Mucosa of rectum (tissue), 2 donors: ENCODE measurements at regions not wholly inside any gene's neighbourhood (a gene's known extent, or its start where the extent isn't known, plus 50 kb on each side); places are given as distances from the start of the nearest gene placed in this dataset.
"Not testable (repeated sequence)": the region's sequence is repeated elsewhere in the genome, so short reads cannot be mapped to it uniquely, and the experiment has no call there.

Source experiments
- H3K27ac ChIP-seq, 2 donors: one replicate each; pipeline ENCODE4 v1.7.0; 2013; ENCODE audit warnings: inconsistent platforms in 2 of 2, low read depth in 2 of 2, low read length in 2 of 2
- H3K27me3 ChIP-seq, 2 donors: one replicate each; pipeline ENCODE4 v1.7.0; 2013; ENCODE audit warnings: low read length in 2 of 2; ENCODE audit not compliant: control insufficient read depth in 2 of 2, insufficient read depth in 2 of 2
- H3K36me3 ChIP-seq, 2 donors: one replicate each; pipeline ENCODE4 v1.7.0; 2013; ENCODE audit warnings: low read length in 2 of 2; ENCODE audit not compliant: control insufficient read depth in 2 of 2, insufficient read depth in 2 of 2
- H3K4me1 ChIP-seq, 2 donors: one replicate each; pipeline ENCODE4 v1.7.0; 2013; ENCODE audit warnings: low read length in 2 of 2, mild to moderate bottlenecking in 1 of 2; ENCODE audit not compliant: control insufficient read depth in 2 of 2, insufficient read depth in 2 of 2
- H3K4me3 ChIP-seq, 2 donors: one replicate each; pipeline ENCODE4 v1.7.0; 2013; ENCODE audit warnings: low read length in 2 of 2
- H3K9ac ChIP-seq, 2 donors: one replicate each; pipeline ENCODE4 v1.7.0; 2013; ENCODE audit warnings: low read length in 2 of 2, low read depth in 1 of 2, mild to moderate bottlenecking in 1 of 2
- H3K9me3 ChIP-seq, 2 donors: one replicate each; pipeline ENCODE4 v1.7.0; 2013; ENCODE audit warnings: low read length in 2 of 2; ENCODE audit not compliant: control insufficient read depth in 2 of 2
- donor health status: healthy.
- donor health status: Normal muscosa, but diverticular disease.

DNA sequence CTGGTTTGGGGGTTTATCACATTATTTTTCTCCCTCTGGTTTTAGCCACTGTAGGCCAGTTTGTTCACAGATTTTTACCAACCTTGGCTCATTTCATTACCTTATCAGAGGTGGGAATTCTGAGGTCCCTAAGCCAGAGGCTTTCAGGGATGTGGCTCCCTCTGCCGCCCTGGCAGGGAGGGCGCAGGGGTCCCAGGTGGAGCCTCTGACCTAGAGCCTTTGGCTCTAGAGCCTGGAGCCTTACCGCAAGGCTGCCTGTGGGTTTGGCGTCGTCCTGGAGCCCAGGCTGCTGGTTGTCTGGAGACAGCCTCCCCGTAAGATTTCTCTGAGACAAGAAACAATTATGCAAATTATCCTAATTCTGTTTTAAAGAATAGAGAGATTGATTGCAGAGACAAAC, 188.0 kb downstream of the LMLN start:
- not testable (repeated sequence) for H3K4me3 ChIP-seq, H3K36me3 ChIP-seq, H3K27ac ChIP-seq, H3K27me3 ChIP-seq, H3K4me1 ChIP-seq, H3K9ac ChIP-seq, H3K9me3 ChIP-seq

- not testable (repeated sequence) for H3K27ac ChIP-seq, H3K4me1 ChIP-seq, H3K9ac ChIP-seq, H3K36me3 ChIP-seq, H3K9me3 ChIP-seq, H3K27me3 ChIP-seq, H3K4me3 ChIP-seq
Observed at GRCh38 chr3:198149904-198150303, 189.9 kb downstream of the LMLN start.

DNA sequence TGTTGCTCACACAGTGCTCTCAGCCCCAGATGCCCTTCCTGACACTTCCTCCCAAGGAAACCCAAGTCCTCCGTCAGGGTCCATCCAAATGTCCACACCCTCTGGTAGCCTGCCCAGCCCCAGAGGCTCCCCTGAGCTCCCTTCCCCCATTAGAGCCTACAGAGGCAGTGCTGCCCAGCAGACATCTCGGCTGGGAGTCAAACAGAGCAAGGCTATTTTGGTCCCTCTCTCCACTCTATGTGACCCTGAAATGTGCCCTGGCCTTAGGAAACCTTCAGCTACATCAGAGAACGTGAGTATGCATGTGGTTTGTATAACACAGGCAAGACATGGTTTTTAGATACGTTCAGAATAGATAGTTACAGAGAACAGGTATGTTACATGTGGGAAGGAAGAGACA, 191.8 kb downstream of the LMLN start:
- not testable (repeated sequence) for H3K4me1 ChIP-seq

DNA sequence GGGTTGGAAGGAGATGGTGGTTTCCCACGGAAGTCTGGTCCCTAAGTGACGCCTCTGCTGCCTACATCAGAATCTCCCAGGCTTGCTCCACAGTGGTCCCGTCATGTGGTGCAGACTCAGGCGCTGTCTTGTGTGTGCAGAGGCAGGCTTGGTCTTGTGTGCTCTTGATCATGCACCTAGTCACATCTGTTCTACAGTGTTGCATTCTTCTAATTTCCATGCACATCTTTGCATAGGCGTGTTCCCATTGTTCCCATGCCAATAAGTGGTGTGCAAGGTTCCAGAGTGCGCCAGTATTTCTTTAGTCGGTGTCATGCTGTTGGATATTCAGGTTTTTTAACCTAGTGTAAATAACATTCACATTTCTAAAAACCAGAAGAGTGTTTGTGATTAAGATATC, 195.8 kb downstream of the LMLN start:
- not testable (repeated sequence) for H3K9ac ChIP-seq, H3K27ac ChIP-seq, H3K4me3 ChIP-seq, H3K9me3 ChIP-seq, H3K36me3 ChIP-seq, H3K4me1 ChIP-seq, H3K27me3 ChIP-seq

More for the DNA sequence above, 191.8 kb downstream of the LMLN start:
- H3K9ac ChIP-seq, H3K27ac ChIP-seq, H3K27me3 ChIP-seq, H3K9me3 ChIP-seq, H3K36me3 ChIP-seq, H3K4me3 ChIP-seq: not testable (repeated sequence)

DNA sequence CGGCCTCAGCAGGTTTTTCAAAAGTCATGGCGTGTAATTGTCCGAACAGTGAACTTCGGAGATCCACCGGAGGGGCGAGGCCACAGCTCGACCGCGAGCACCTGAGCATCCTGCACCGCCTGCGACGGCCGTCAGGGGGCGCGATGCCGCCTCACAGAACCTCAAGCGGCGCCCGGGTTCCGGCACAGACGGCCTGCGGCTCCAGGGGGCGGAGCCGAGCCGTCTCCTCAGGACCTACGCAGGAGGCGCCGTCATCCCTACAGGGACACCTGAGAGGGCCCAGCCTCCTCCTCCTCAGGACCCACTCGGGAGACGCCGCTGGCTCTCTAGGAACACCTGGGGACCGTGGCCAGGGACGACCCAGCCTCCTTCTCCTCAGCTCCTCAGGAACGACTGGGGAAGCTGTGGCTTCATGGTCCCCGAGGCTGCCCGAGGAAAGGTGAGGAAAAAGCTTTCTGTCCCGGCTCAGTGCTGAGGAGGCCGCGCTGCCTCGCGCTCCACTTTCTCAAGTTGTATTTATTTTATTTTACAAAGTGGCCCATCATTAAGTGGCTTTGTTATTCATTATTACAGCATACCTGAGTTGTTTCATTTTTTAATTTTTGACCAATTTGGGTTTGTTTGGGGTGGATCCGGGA, 197.3 kb downstream of the LMLN start:
- not testable (repeated sequence) for H3K9me3 ChIP-seq, H3K9ac ChIP-seq, H3K4me3 ChIP-seq, H3K27me3 ChIP-seq, H3K27ac ChIP-seq, H3K4me1 ChIP-seq, H3K36me3 ChIP-seq

DNA sequence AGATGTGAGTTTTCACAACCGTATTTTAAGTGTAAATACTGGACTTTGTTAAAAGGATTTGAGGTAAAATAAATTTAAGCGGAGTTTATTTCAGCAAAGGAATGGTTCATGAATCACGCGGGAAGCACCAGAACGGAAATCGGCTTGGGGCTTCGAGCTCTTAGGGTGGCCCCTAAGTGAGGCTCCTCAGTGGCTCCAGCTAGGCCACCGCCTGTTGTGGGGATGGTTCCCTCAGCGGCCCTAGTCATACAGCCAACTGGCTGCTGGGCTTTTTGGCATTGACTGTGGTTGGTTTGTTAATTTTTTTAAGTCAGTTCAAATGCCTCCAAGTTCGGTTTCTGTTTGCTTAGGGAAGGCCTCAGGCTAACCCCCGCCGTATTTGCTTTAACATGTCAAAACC, 198.0 kb downstream of the LMLN start:
- H3K4me3 ChIP-seq, H3K4me1 ChIP-seq, H3K9me3 ChIP-seq, H3K27ac ChIP-seq, H3K9ac ChIP-seq, H3K27me3 ChIP-seq, H3K36me3 ChIP-seq: not testable (repeated sequence)

- H3K36me3 ChIP-seq, H3K9ac ChIP-seq, H3K4me3 ChIP-seq, H3K4me1 ChIP-seq, H3K27me3 ChIP-seq, H3K27ac ChIP-seq, H3K9me3 ChIP-seq: not testable (repeated sequence)
Observed at GRCh38 chr3:198167339-198168039, 207.5 kb downstream of the LMLN start.

DNA sequence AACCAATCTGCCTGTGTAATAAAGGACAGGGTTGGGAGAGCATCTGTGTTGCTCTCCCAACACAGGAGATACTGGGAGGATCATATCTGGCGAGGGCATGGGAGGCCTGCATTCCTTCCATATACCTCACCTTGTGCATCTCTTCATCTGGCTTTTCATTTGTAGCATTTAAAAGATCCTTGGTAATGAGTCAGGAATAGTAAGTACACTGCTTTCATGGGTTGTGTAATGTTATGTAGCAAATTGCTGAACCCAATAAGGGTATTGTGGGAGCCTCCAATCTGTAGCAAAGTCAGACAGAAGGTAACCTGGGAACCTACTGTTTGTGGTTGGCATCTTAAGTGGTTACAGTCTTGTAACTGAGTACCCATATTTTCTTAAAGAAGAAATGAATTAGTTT, 210.8 kb downstream of the LMLN start:
- H3K4me1 ChIP-seq, H3K36me3 ChIP-seq, H3K9me3 ChIP-seq, H3K4me3 ChIP-seq, H3K9ac ChIP-seq, H3K27me3 ChIP-seq, H3K27ac ChIP-seq: not testable (repeated sequence)

DNA sequence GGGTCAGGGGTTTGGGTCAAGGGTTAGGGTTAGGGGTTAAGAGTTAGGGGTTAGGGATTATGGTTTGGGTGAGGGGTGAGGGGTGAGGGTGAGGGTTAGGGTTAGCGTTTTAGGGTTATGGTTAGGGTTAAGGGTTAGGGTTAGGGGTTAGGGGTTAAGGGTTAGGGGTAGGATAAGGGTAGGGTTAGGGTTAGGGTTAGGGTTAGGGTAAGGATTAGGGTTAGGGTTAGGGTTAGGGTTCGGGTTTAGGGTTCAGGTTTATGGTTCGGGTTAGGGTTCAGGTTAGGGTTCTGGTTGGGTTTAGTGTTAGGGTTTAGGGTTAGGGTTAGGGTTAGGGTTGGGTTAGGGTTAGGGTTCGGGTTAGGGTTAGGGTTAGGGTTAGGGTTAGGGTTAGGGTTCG, 213.1 kb downstream of the LMLN start:
- H3K9ac ChIP-seq, H3K4me3 ChIP-seq, H3K27me3 ChIP-seq, H3K27ac ChIP-seq, H3K36me3 ChIP-seq, H3K9me3 ChIP-seq, H3K4me1 ChIP-seq: not testable (repeated sequence)

DNA sequence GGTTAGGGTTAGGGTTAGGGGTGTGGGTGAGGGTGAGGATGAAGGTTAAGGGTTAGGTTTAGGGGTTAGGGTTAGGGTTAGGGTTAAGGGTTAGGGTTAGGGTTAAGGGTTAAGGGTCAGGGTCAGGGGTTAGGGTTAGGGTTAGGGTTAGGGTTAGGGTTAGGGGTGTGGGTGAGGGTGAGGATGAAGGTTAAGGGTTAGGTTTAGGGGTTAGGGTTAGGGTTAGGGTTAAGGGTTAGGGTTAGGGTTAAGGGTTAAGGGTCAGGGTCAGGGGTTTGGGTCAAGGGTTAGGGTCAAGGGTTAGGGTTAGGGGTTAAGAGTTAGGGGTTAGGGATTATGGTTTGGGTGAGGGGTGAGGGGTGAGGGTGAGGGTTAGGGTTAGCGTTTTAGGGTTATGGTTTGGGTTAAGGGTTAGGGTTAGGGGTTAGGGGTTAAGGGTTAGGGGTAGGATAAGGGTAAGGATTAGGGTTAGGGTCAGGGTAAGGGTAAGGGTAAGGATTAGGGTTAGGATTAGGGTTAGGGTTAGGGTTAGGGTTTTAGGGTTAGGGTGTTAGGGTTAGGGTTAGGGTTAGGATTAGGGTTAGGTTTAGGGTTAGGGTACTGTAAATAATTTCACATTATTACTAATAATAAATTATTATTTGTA, 214.0 kb downstream of the LMLN start:
- not testable (repeated sequence) for H3K27me3 ChIP-seq, H3K4me1 ChIP-seq, H3K27ac ChIP-seq, H3K9ac ChIP-seq, H3K9me3 ChIP-seq, H3K36me3 ChIP-seq, H3K4me3 ChIP-seq
